GM12892 (cell line): ENCODE measurements at regions not wholly inside any gene's neighbourhood (a gene's known extent, or its start where the extent isn't known, plus 50 kb on each side); places are given as distances from the start of the nearest gene placed in this dataset.

Experiments
- POLR2A ChIP-seq: IDR thresholded peaks from 2 replicates; pipeline ENCODE4 v1.6.1; 2011; ENCODE audit warnings: low read depth, low read length, control low read depth
- TAF1 ChIP-seq: IDR thresholded peaks from 2 replicates; pipeline ENCODE4 v1.6.1; 2011; ENCODE audit warnings: low read depth, mild to moderate bottlenecking, control low read depth, low read length, borderline replicate concordance

DNA sequence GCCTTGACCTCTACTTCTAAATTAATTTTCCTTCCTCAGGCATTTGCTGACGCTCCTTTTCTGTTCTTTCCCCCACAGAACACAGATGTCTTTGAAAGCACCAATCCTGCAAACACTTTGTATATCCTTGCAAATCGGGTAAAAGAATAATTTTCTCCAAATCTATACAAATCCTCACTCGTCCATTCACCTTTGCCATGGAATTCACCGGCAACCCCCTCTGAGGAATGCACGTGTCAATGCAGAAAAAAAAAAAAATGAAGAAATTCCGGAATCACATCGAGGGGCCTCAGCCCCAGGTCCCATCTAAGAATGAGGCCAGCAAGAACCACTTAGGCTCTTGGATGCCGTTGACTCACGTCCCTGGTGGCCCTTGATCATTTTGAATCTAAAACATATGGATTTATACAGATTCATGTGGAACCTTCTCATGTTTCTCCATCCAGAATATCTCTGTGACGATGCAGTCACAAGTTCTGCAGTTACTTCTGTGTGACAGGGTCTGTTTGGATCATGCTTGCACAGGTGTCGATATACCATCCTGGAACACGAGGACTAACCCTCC lies 136.9 kb downstream of the RBFOX3 start:
- no peak for TF ChIP-seq POLR2A
- no peak for TF ChIP-seq TAF1
